CD4-positive, alpha-beta T cell treated with Interleukin-6 for 4 hours (primary cell): ENCODE measurements at regions not wholly inside any gene's neighbourhood (a gene's known extent, or its start where the extent isn't known, plus 50 kb on each side); places are given as distances from the start of the nearest gene placed in this dataset.
"Not testable (repeated sequence)": the region's sequence is repeated elsewhere in the genome, so short reads cannot be mapped to it uniquely, and the experiment has no call there.

Experiments
- DNase-seq: peaks from one replicate; pipeline ENCODE4 v3.0.0-alpha.2; 2020; ENCODE audit warnings: mixed read lengths

- no peak for DNase-seq
Observed at GRCh38 chr11:90601261-90601660, 378.4 kb upstream of the CHORDC1 start.

GRCh38 chr11:90594658-90595057 is 371.8 kb upstream of the CHORDC1 start:
- no peak for DNase-seq

GRCh38 chr11:90593099-90593498 is 370.2 kb upstream of the CHORDC1 start:
- no peak for DNase-seq

GRCh38 chr11:90590286-90590685 is 367.4 kb upstream of the CHORDC1 start:
- no peak for DNase-seq

- DNase-seq: no peak
Observed at GRCh38 chr11:90589735-90590134, 366.9 kb upstream of the CHORDC1 start.

- no peak for DNase-seq
Observed at GRCh38 chr11:90587896-90588295, 365.0 kb upstream of the CHORDC1 start.

- no peak for DNase-seq
Observed at GRCh38 chr11:90585491-90585890, 362.6 kb upstream of the CHORDC1 start.

GRCh38 chr11:90582999-90583398 is 360.1 kb upstream of the CHORDC1 start:
- DNase-seq: not testable (repeated sequence)

GRCh38 chr11:90564531-90564930 is 341.7 kb upstream of the CHORDC1 start:
- no peak for DNase-seq

GRCh38 chr11:90558328-90558865 is 335.5 kb upstream of the CHORDC1 start:
- no peak for DNase-seq

GRCh38 chr11:90556606-90557005 is 333.8 kb upstream of the CHORDC1 start:
- DNase-seq: no peak

- no peak for DNase-seq
Observed at GRCh38 chr11:90556026-90556425, 333.2 kb upstream of the CHORDC1 start.

GRCh38 chr11:90555477-90555876 is 332.6 kb upstream of the CHORDC1 start:
- DNase-seq: no peak

- no peak for DNase-seq
Observed at GRCh38 chr11:90542092-90542491, 319.2 kb upstream of the CHORDC1 start.

- DNase-seq: no peak
Observed at GRCh38 chr11:90536301-90536700, 313.5 kb upstream of the CHORDC1 start.

GRCh38 chr11:90532125-90532524 is 309.3 kb upstream of the CHORDC1 start:
- no peak for DNase-seq

- DNase-seq: no peak
Observed at GRCh38 chr11:90531001-90531400, 308.2 kb upstream of the CHORDC1 start.

- no peak for DNase-seq
Observed at GRCh38 chr11:90525962-90526361, 303.1 kb upstream of the CHORDC1 start.

- no peak for DNase-seq
Observed at GRCh38 chr11:90512846-90513245, 290.0 kb upstream of the CHORDC1 start.

GRCh38 chr11:90510839-90511238 is 288.0 kb upstream of the CHORDC1 start:
- no peak for DNase-seq

GRCh38 chr11:90500922-90501568 is 278.2 kb upstream of the CHORDC1 start:
- DNase-seq: no peak

GRCh38 chr11:90496722-90497121 is 273.9 kb upstream of the CHORDC1 start:
- no peak for DNase-seq

GRCh38 chr11:90493379-90493778 is 270.5 kb upstream of the CHORDC1 start:
- DNase-seq: no peak

GRCh38 chr11:90491466-90491865 is 268.6 kb upstream of the CHORDC1 start:
- no peak for DNase-seq

GRCh38 chr11:90476442-90477007 is 253.7 kb upstream of the CHORDC1 start:
- DNase-seq: peak; percentile 25
